Gastrocnemius medialis (tissue), 4 donors: ENCODE measurements at regions not wholly inside any gene's neighbourhood (a gene's known extent, or its start where the extent isn't known, plus 50 kb on each side); places are given as distances from the start of the nearest gene placed in this dataset.

ENCODE experiments used
- ATAC-seq, 2 donors: fragments of 150-250 bp; one replicate each; pipeline ENCODE4 v1.9.1; 2016
- DNase-seq, 2 donors: peaks; one replicate each; pipeline ENCODE4 v3.0.0-alpha.2; 2019
- H3K27ac ChIP-seq, 4 donors: fragments of 200-600 bp; sonication (generic); 1 replicate in 1 of 4; 2 replicates in 3 of 4; pipeline ENCODE4 v1.5.1; 2016 to 2018; ENCODE audit warnings: mild to moderate bottlenecking in 2 of 4, moderate library complexity in 1 of 4
- H3K27me3 ChIP-seq, 3 donors: fragments of 200-600 bp; sonication (generic) in 2 of 3; 1 replicate in 1 of 3; 2 replicates in 2 of 3; pipeline versions ENCODE4 v1.5.1 to v1.6.0; 2016 to 2019; ENCODE audit warnings: mild to moderate bottlenecking in 1 of 3, moderate library complexity in 1 of 3
- H3K36me3 ChIP-seq, 2 donors: fragments of 200-600 bp; sonication (generic) in 1 of 2; one replicate each; pipeline ENCODE4 v1.5.1; 2017 to 2018
- H3K4me1 ChIP-seq, 2 donors: fragments of 200-600 bp; sonication (generic) in 1 of 2; one replicate each; pipeline ENCODE4 v1.5.1; 2016 to 2017; ENCODE audit warnings: mild to moderate bottlenecking in 2 of 2
- H3K4me3 ChIP-seq, 4 donors: fragments of 200-600 bp; sonication (generic) in 3 of 4; 1 replicate in 1 of 4; 2 replicates in 3 of 4; pipeline ENCODE4 v1.5.1; 2016 to 2019; ENCODE audit warnings: mild to moderate bottlenecking in 2 of 4
- H3K9me3 ChIP-seq, 3 donors: fragments of 200-600 bp; sonication (generic) in 2 of 3; 1 replicate in 1 of 3; 2 replicates in 2 of 3; pipeline ENCODE4 v1.5.1; 2016 to 2019
- CTCF ChIP-seq, 5 experiments: fragments of 450-650 bp in 3 of 5; fragments of 200-600 bp in 2 of 5; sonication (generic) in 2 of 5; IDR thresholded peaks in 4 of 5; conservative IDR thresholded peaks in 1 of 5; 1 replicate in 4 of 5; 2 replicates in 1 of 5; pipeline ENCODE4 v1.5.1; 2016 to 2019; ENCODE audit warnings: antibody characterized with exemption in 5 of 5, mild to moderate bottlenecking in 3 of 5, moderate library complexity in 3 of 5
- POLR2A ChIP-seq, 2 donors: fragments of 450-650 bp; IDR thresholded peaks; one replicate each; pipeline ENCODE4 v1.6.1; 2017; ENCODE audit warnings: antibody characterized with exemption in 2 of 2, mild to moderate bottlenecking in 2 of 2, moderate library complexity in 2 of 2
- in situ Hi-C, 4 donors: fragments of 200-750 bp; cut with MboI; loops; one replicate each; pipeline versions ENCODE4 v1.15.0 to v1.8.0; 2017; ENCODE audit warnings: low sequenced_read_pairs in 4 of 4
- intact Hi-C: fragments of 100-400 bp; cut with DNase I; formaldehyde crosslinking; loops from one replicate; pipeline ENCODE4 v1.15.1; 2023; ENCODE audit warnings: low total_unique reads

GRCh38 chr2:161041356-161041755 is 118.9 kb upstream of the TANK start:
- H3K4me1 ChIP-seq = peaks cover 14 to 23% of the 10 kb centered on the region in 2 donors
- ATAC-seq (no peak), DNase-seq (no peak)
- no peaks in the 10 kb centered on the region for H3K36me3 ChIP-seq
- no peak overlapping the region for H3K27ac ChIP-seq
- H3K4me3 ChIP-seq = no peak overlapping the region
- no peak for TF ChIP-seq CTCF (IDR thresholded peaks at IDR 0.05 in 4 of 5, conservative IDR thresholded peaks at IDR 0.05 in 1 of 5)
- no peak for TF ChIP-seq POLR2A (IDR thresholded peaks at IDR 0.05)
- intact Hi-C loops (no loop called here), in situ Hi-C loops (no loop called here)
- H3K27me3 ChIP-seq = no peaks in the 10 kb centered on the region
- no peaks in the 10 kb centered on the region for H3K9me3 ChIP-seq

DNA sequence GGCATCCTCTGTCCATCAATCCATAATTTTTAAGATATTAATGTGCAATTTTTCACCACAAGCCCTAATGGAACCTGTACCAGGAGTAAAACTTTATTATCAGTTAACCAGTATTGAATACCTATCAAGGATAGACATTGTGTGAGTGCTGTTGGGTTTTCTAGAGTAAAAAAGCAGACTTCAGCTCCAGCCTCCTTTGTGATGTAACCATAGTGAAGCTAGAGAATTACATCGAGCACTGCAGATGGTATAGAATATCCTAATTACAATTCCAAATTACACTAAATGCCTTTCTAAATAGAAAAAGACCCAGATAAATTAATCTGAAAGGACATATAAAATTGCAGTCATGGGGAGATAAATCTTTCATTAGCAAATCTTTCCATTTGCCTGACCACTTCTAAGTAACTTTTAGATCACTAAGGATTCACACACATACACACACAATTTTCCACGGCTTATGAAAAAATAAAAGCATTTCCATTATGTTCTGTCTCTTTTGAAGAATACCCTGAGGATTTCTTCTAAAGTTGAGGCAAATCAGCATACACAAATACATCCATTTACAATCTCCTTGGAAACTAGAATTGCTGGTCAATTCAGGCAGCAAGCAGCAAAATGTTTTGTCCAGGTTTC is 117.1 kb upstream of the TANK start:
- H3K4me1 ChIP-seq = peaks cover 14 to 23% of the 10 kb centered on the region in 2 donors
- ATAC-seq = no peak
- no peaks in the 10 kb centered on the region for H3K9me3 ChIP-seq
- DNase-seq = no peak
- no peak overlapping the region for H3K4me3 ChIP-seq
- intact Hi-C loops = no loop called here
- in situ Hi-C loops = no loop called here
- TF ChIP-seq CTCF (IDR thresholded peaks at IDR 0.05 in 4 of 5, conservative IDR thresholded peaks at IDR 0.05 in 1 of 5) (no peak), POLR2A (IDR thresholded peaks at IDR 0.05) (no peak)
- H3K27me3 ChIP-seq = no peaks in the 10 kb centered on the region
- H3K27ac ChIP-seq = no peak overlapping the region
- H3K36me3 ChIP-seq = no peaks in the 10 kb centered on the region

DNA sequence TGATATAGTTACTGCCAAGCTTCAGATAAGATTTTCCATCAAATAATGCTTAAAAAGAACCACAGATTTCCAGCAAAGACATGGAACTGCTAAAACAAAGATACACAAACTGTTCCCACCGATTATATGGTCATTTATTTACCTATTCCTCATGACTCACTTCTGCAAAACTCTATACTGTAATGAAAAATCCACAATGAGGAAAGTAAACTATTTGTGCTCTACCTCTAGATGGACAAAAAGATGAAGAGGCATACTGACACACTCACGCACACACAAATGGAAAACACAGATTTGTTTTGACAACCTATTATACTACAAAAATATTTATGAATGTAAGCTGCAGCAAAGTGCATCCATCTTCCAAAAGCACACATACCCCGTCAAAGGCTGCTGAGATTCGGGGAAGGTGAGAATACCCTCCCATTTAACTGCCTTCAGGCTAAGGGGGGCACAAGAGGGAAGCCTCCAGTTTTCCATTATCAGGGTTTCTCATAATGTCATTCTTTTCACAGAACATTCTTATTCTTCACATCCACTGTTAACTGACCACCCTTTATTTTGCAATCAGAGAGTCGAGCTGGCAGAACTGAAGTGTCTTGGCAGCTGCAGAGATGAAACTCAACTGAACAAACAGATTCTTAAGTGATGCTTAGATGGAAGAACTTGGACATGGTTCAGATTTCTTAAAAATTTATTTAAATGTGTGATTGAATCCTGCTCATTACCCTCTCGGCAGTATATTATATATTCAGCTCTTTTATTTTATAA is 115.9 kb upstream of the TANK start:
- intact Hi-C loops (loop anchor here (2.0 kb wide), 1 partner anchor 13 kb away; no protein-coding TSS in a partner anchor), in situ Hi-C loops (no loop called here)
- Histone ChIP-seq H3K27ac (peak overlapping the region; percentile 15 to 66 (median 37)), H3K4me3 (no peak overlapping the region), H3K4me1 (peaks cover 14 to 23% of the 10 kb centered on the region in 2 donors), H3K27me3 (no peaks in the 10 kb centered on the region), H3K36me3 (no peaks in the 10 kb centered on the region), H3K9me3 (no peaks in the 10 kb centered on the region)
- TF ChIP-seq POLR2A (IDR thresholded peaks at IDR 0.05) = no peak
- DNase-seq = peak in 1 of 2 donors; percentile 53
- peak; percentile 66 to 73 for ATAC-seq

DNA sequence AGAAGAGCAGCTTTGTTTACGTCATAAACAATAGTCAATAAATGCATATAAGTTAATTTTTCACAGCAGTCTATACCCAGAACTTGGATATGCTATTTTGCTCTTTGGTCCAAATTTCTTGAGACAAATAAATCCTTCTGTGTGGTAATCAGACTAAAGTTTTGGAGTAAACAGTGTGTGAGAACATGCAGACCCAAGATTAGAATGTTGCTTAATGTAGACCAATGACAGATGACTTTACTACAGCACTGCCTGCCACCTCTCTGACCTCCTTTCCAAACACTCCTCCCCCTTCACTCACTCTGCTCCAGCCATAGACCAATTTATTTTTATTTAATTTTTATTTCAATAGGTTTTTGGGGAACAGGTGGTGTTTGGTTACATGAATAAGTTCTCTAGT is 115.3 kb upstream of the TANK start:
- H3K4me3 ChIP-seq = no peak overlapping the region
- H3K4me1 ChIP-seq = peaks cover 14 to 23% of the 10 kb centered on the region in 2 donors
- intact Hi-C loops = loop anchor here (2.0 kb wide), 1 partner anchor 14 kb away; no protein-coding TSS in a partner anchor
- ATAC-seq (peak; percentile 98 to 100), DNase-seq (peak; percentile 24 to 44)
- no peaks in the 10 kb centered on the region for H3K36me3 ChIP-seq
- in situ Hi-C loops = no loop called here
- H3K27ac ChIP-seq = peak overlapping the region; percentile 15 to 66 (median 37)
- H3K9me3 ChIP-seq = no peaks in the 10 kb centered on the region
- TF ChIP-seq POLR2A (IDR thresholded peaks at IDR 0.05) (no peak), CTCF (IDR thresholded peaks at IDR 0.05 in 4 of 5, conservative IDR thresholded peaks at IDR 0.05 in 1 of 5) (no peak)
- H3K27me3 ChIP-seq = no peaks in the 10 kb centered on the region

- no peaks in the 10 kb centered on the region for H3K36me3 ChIP-seq
- TF ChIP-seq POLR2A (IDR thresholded peaks at IDR 0.05) (no peak), CTCF (IDR thresholded peaks at IDR 0.05 in 4 of 5, conservative IDR thresholded peaks at IDR 0.05 in 1 of 5) (no peak)
- no peaks in the 10 kb centered on the region for H3K27me3 ChIP-seq
- intact Hi-C loops = loop anchor here (2.0 kb wide), 1 partner anchor 15 kb away; no protein-coding TSS in a partner anchor
- H3K4me1 ChIP-seq = peaks cover 14 to 23% of the 10 kb centered on the region in 2 donors
- ATAC-seq (no peak), DNase-seq (no peak)
- no peak overlapping the region for H3K4me3 ChIP-seq
- in situ Hi-C loops = no loop called here
- peak overlapping the region in 1 of 4 donors; percentile 13 for H3K27ac ChIP-seq
- no peaks in the 10 kb centered on the region for H3K9me3 ChIP-seq
These were observed 114.5 kb upstream of the TANK start for GRCh38 chr2:161045726-161046125.
